NCI-H526 (cell line): ENCODE measurements at regions not wholly inside any gene's neighbourhood (a gene's known extent, or its start where the extent isn't known, plus 50 kb on each side); places are given as distances from the start of the nearest gene placed in this dataset.
"Not testable (repeated sequence)": the region's sequence is repeated elsewhere in the genome, so short reads cannot be mapped to it uniquely, and the experiment has no call there.

ENCODE experiments used
- DNase-seq, 2 experiments: peaks; one replicate each; lab custom pipeline; 2025; lab: John Stamatoyannopoulos, UW

DNA sequence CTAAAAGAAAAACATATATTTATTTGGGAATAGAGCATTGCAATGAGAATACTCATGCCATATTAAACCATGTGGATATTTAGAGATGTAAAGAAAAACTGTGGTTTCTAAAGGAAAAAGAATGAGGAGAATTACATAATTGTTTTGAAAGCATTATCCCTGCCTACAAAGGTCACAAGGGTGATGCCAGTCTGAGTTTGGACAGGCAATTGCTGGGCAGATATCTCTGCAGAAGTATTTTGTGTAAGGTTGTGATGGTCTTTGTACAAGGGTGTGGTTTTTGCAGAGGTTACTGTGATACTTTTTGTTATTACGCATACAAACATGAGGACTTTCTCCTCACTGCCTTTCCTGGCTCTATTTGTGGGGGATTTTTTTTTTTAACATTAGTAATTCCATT, 2022.9 kb upstream of the CDH6 start:
- no peak for DNase-seq

DNA sequence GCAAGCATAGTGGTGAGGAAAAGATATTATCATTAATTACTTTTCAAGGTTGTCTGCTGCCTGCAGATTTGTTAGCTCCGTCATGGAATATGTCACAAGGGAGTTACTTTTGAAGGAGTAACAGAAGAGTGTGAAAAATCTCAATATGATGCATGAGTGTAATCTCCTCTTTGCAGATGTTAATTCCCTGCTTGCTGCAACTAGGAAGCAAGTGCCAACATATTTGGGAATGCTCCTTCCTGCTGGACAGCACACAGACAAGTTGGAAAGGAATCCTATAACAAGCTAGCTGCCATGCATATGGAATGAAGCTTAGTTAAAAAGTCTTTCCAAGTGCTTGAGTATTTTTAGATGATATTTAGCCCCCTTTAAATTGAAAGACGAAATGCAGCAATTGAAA, 2023.6 kb upstream of the CDH6 start:
- DNase-seq = no peak

- no peak for DNase-seq
Observed at GRCh38 chr5:29162297-29162696, 2031.2 kb upstream of the CDH6 start.

DNA sequence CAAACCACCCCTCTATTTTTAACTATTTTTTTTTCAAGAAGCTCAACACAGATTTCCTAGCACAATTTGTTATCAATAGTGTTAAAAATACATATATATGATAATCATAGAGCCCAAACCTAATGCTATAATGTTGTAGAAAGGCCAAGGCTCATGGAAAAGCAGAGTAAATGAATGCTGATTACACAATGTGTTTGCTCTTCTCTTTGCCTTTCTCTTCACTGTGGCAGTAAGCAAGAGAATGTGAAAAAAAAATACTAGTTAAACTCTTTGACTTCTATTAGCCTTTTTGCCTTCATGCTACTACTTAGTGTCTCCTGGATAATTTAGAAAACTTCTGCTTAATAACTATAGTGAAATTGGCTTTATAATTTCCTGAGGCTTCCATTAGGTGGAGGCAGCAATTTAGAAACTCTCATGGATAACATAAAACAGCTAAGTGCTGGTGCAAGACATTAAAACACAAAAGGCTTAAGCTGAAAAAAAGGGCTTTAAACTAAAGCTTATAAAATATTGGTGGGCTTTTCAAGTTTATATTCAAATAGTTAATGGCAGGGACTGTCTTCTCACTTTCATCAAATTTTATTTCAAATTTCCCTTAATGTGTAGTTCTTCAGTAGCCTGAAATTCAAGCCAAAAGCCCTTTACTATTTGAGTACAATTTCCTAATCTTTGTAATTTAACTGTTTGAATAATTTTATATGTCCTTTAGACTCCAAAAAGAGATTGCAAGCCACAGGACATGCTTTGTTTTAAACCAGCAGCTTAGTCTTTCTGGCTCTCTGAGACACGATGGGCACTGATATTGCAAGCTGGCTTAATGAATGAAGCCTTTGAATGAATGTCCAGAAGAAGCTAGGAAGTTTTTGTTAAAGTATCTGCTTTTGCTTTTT, 2031.8 kb upstream of the CDH6 start:
- DNase-seq = no peak

- no peak for DNase-seq
Observed at GRCh38 chr5:29157975-29158374, 2035.5 kb upstream of the CDH6 start.

GRCh38 chr5:29150840-29151239, 2042.6 kb upstream of the CDH6 start:
- DNase-seq = no peak

GRCh38 chr5:29148581-29148980, 2044.9 kb upstream of the CDH6 start:
- DNase-seq = no peak

DNA sequence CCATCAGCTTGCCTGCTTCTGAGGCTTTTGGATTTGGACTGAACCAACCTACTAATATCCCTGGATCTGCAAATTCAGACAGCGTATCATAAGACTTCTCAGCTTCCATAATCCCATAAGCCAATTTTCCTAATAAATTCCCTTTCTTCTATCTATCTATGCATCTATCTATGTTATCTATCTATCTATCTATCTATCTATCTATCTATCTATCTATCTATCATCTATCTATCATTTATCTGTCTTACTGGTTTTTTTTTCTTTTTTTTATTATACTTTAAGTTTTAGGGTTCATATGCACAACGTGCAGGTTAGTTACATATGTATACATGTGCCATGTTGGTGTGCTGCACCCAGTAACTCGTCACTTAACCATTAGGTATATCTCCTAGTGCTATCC, 2045.4 kb upstream of the CDH6 start:
- no peak for DNase-seq

- DNase-seq = no peak
Observed at GRCh38 chr5:29143266-29143665, 2050.2 kb upstream of the CDH6 start.

DNA sequence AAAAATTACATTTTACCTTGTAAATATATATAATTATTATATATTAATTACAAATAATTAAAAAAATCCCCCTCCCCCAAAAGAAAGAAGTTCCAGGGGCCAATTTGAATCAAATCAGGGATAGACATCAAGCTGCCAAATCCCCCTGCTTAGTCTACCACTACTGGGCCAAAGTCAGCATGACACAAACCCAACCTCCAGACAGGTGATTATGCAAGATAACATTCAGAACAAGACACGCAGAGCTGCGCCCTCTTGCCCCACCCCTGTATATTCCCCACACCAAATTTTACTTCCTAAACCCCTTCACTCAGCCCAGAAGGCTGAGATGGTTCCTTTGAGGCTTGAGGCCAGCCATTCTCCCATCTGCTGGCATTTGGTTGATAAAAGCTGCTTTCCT, 2059.1 kb upstream of the CDH6 start:
- no peak for DNase-seq

- no peak for DNase-seq
Observed at GRCh38 chr5:29131285-29131684, 2062.2 kb upstream of the CDH6 start.

DNA sequence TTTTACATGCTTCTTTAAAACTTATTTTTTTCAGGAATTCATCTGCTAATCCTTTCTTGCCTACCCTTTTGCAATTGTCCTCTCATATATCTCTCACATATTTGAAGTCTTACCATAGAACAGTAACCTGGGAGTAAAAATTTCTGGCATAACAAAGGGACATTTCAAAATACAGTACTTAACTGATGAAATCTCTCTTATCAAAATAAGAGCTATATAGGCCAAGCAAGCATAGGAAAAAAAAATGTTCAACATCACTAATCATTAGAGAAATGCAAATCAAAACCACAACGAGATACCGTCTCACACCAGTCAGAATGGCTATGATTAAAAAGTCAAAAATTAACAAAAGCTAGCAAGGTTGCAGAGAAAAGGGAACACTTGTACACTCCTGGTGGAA, 2062.7 kb upstream of the CDH6 start:
- no peak for DNase-seq

GRCh38 chr5:29127524-29128156, 2065.8 kb upstream of the CDH6 start:
- DNase-seq = not testable (repeated sequence)

DNA sequence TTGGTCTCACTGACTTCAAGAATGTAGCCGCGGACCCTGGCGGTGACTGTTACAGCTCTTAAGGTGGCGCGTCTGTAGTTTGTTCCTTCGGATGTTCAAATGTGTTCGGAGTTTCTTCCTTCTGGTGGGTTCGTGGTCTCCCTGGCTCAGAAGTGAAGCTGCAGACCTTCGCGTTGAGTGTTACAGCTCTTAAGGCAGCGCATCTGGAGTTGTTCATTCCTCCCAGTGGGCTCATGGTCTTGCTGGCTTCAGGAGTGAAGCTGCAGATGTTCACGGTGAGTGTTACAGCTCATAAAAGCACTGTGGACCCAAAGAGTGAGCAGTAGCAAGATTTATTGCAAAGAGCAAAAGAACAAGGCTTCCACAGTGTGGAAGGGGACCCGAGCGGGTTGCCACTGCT, 2067.0 kb upstream of the CDH6 start:
- not testable (repeated sequence) for DNase-seq

GRCh38 chr5:29122306-29122705, 2071.2 kb upstream of the CDH6 start:
- no peak for DNase-seq

- DNase-seq = no peak
Observed at GRCh38 chr5:29114331-29114768, 2076.0 kb upstream of the CDH9 start.

GRCh38 chr5:29113516-29113915, 2075.1 kb upstream of the CDH9 start:
- DNase-seq = no peak

GRCh38 chr5:29099585-29099984, 2061.2 kb upstream of the CDH9 start:
- no peak for DNase-seq

DNA sequence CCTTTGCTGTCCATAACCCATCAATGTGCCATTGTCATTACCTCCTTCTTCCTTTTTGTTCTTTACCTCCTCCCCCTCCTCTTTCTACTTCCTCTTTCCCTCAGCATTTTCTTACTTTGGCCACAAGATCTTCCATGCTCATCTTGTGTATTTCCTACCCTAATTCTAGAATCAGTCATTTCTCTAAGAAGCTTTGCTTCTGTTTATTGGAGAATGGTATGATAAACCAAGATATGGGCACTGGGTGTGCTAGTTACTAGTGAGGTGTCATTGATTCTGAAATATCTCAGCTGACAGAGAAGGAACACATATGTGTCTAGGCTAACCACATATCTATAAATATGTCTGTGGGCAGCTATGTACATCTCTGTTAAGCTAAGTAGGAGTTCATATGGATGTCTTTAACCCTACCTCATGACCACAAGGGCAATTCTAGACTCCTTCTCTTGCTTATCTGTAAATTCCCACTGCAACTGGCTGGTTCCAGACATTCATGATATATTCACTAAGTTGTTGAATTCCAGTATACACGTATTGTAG, 2051.3 kb upstream of the CDH9 start:
- no peak for DNase-seq

DNA sequence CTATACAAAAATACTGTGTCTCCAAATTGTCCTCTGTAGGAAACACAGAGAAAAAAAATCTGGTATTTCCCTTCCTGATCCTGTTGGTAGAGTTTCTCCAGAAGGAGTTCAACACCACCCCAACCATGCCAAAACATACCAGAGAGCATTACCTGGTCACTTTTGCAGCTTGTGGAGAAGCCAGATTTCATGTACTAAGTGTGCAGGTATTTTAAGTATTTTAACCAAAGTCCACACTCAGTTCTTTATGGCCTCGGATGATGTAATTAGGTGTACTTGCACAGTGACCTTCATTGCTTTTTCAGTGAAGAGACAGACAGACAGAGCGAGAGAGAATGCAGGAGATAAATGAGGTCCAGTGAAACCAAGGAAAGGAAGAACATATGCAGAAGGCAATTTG, 2046.8 kb upstream of the CDH9 start:
- DNase-seq = no peak

- no peak for DNase-seq
Observed at GRCh38 chr5:29079771-29080170, 2041.4 kb upstream of the CDH9 start.

GRCh38 chr5:29077451-29077850, 2039.1 kb upstream of the CDH9 start:
- no peak for DNase-seq

DNA sequence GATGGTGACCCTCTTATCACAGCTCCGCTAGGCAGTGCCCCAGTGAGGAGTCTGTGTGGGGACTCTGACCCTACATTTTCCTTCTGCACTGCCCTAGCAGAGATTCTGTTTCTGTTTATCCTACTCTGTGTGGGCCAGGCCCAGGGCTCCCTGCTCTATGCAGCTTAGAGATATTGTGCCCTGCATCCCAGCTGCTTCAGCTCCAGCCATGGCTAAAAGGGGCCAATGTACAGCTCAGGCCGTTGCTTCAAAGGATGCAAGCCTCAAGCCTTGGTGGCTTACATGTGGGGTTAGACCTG, 2030.7 kb upstream of the CDH9 start:
- no peak for DNase-seq

GRCh38 chr5:29061381-29061780, 2023.0 kb upstream of the CDH9 start:
- no peak for DNase-seq
